Panc1 (cell line): ENCODE measurements at regions not wholly inside any gene's neighbourhood (a gene's known extent, or its start where the extent isn't known, plus 50 kb on each side); places are given as distances from the start of the nearest gene placed in this dataset.

Source experiments
- ATAC-seq: fragments of 200-7000 bp; cut with Tn5 transposase; 2 replicates; pipeline ENCODE4 v1.9.1; 2020; ENCODE audit warnings: mild to moderate bottlenecking, moderate library complexity
- BruUV-seq: library from RNA; stranded (reverse); fragments of 400-500 nt; replicated peaks from 2 replicates; lab custom pipeline; 2021; lab: Mats Ljungman, UMichigan
- CTCF ChIA-PET: fragments of 300-600 bp; sonication (Branson Sonifier 250); formaldehyde crosslinking; loops from one replicate; lab custom pipeline; 2022; ENCODE audit warnings: antibody characterized with exemption; lab: Charles Lee
- POLR2A ChIA-PET: fragments of 300-600 bp; sonication (Branson Sonifier 250); formaldehyde crosslinking; loops from one replicate; lab custom pipeline; 2022; ENCODE audit warnings: antibody characterized with exemption; lab: Charles Lee
- DNase-seq: peaks from one replicate; pipeline ENCODE4 v3.0.0-alpha.2; 2010; ENCODE audit warnings: low read depth, low spot score
- H3K27ac ChIP-seq: 2 replicates; pipeline ENCODE4 v1.5.1; 2011; ENCODE audit warnings: mild to moderate bottlenecking, low read length, inconsistent platforms
- H3K27me3 ChIP-seq: fragments of 200-500 bp; sonication (Bioruptor generic); 2 replicates; pipeline ENCODE4 v1.6.0; 2014; ENCODE audit warnings: low read length, inconsistent platforms; ENCODE audit not compliant: control insufficient read depth, insufficient read depth
- H3K36me3 ChIP-seq: fragments of 200-500 bp; sonication (Bioruptor generic); 2 replicates; pipeline ENCODE4 v1.5.1; 2014; ENCODE audit warnings: inconsistent platforms, mild to moderate bottlenecking, low read length, moderate library complexity; ENCODE audit not compliant: control insufficient read depth, insufficient read depth
- H3K4me1 ChIP-seq: 2 replicates; pipeline ENCODE4 v1.5.1; 2011; ENCODE audit warnings: inconsistent platforms, mild to moderate bottlenecking, low read length, moderate library complexity; ENCODE audit not compliant: control insufficient read depth, insufficient read depth
- H3K4me3 ChIP-seq, 2 experiments: 2 replicates each; pipeline ENCODE4 v1.5.1; 2011 to 2012; ENCODE audit warnings: low read depth in 2 of 2, low read length in 2 of 2, mild to moderate bottlenecking in 2 of 2, inconsistent platforms in 1 of 2, moderate library complexity in 1 of 2
- H3K9me3 ChIP-seq: fragments of 200-500 bp; sonication (Bioruptor generic); 2 replicates; pipeline ENCODE4 v1.5.1; 2014; ENCODE audit warnings: low read depth, mild to moderate bottlenecking, inconsistent platforms, low read length, moderate library complexity; ENCODE audit not compliant: control insufficient read depth, insufficient read depth
- CTCF ChIP-seq: fragments of 450-650 bp; IDR thresholded peaks from 2 replicates; pipeline ENCODE4 v1.5.1; 2017; ENCODE audit warnings: mild to moderate bottlenecking
- POLR2AphosphoS5 ChIP-seq: IDR thresholded peaks from 2 replicates; pipeline ENCODE4 v1.6.1; 2012; ENCODE audit warnings: mild to moderate bottlenecking, low read depth, low read length, moderate library complexity
- SIN3A ChIP-seq: IDR thresholded peaks from 2 replicates; pipeline ENCODE4 v1.6.1; 2012; ENCODE audit warnings: low read depth, mild to moderate bottlenecking, low read length, moderate library complexity, borderline replicate concordance; ENCODE audit not compliant: insufficient read depth
- TCF7L2 ChIP-seq: IDR thresholded peaks from 2 replicates; pipeline ENCODE4 v1.6.1; 2011; ENCODE audit warnings: mild to moderate bottlenecking, low read depth, low read length, inconsistent platforms
- in situ Hi-C: cut with HindIII; loops from 2 replicates; pipeline ENCODE4 v1.10.0; 2016; ENCODE audit warnings: low sequenced_read_pairs, low pct_unique_long_range_greater_than_20kb
- intact Hi-C: fragments of 100-400 bp; cut with micrococcal nuclease; formaldehyde crosslinking; loops from one replicate; pipeline ENCODE4 v1.10.0; 2022; ENCODE audit not compliant: unreplicated experiment
- TF ChIP-seq, protein P1 (sequence below), 2 experiments: IDR thresholded peaks; 2 replicates each; pipeline ENCODE4 v1.6.1; 2011 to 2012; ENCODE audit warnings: low read depth in 2 of 2, control low read depth in 1 of 2, low read length in 1 of 2, mild to moderate bottlenecking in 1 of 2, moderate library complexity in 1 of 2; ENCODE audit not compliant: insufficient read depth in 1 of 2

- POLR2A ChIA-PET, result no interaction called here
- no peaks in the 10 kb centered on the region for H3K4me1 ChIP-seq
- CTCF ChIA-PET, result no interaction called here
- no peak overlapping the region for H3K27ac ChIP-seq
- in situ Hi-C loops (no loop called here), intact Hi-C loops (no loop called here)
- H3K4me3 ChIP-seq, result no peak overlapping the region
- no peaks in the 10 kb centered on the region for H3K36me3 ChIP-seq
- H3K9me3 ChIP-seq, result no peaks in the 10 kb centered on the region
- ATAC-seq (no peak), DNase-seq (no peak)
- BruUV-seq, result no TSS peak
- no peaks in the 10 kb centered on the region for H3K27me3 ChIP-seq
- TF ChIP-seq TCF7L2 (no peak), POLR2AphosphoS5 (no peak), SIN3A (no peak), CTCF (no peak)
- TF ChIP-seq, protein P1, sequence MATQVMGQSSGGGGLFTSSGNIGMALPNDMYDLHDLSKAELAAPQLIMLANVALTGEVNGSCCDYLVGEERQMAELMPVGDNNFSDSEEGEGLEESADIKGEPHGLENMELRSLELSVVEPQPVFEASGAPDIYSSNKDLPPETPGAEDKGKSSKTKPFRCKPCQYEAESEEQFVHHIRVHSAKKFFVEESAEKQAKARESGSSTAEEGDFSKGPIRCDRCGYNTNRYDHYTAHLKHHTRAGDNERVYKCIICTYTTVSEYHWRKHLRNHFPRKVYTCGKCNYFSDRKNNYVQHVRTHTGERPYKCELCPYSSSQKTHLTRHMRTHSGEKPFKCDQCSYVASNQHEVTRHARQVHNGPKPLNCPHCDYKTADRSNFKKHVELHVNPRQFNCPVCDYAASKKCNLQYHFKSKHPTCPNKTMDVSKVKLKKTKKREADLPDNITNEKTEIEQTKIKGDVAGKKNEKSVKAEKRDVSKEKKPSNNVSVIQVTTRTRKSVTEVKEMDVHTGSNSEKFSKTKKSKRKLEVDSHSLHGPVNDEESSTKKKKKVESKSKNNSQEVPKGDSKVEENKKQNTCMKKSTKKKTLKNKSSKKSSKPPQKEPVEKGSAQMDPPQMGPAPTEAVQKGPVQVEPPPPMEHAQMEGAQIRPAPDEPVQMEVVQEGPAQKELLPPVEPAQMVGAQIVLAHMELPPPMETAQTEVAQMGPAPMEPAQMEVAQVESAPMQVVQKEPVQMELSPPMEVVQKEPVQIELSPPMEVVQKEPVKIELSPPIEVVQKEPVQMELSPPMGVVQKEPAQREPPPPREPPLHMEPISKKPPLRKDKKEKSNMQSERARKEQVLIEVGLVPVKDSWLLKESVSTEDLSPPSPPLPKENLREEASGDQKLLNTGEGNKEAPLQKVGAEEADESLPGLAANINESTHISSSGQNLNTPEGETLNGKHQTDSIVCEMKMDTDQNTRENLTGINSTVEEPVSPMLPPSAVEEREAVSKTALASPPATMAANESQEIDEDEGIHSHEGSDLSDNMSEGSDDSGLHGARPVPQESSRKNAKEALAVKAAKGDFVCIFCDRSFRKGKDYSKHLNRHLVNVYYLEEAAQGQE (IDR thresholded peaks at IDR 0.05; ENCODE audit: insufficient read depth in 1 of 2, low read depth in 2 of 2, low read length in 1 of 2), result no peak
Observed at GRCh38 chr5:107232293-107232692, 438.4 kb downstream of the EFNA5 start.

DNA sequence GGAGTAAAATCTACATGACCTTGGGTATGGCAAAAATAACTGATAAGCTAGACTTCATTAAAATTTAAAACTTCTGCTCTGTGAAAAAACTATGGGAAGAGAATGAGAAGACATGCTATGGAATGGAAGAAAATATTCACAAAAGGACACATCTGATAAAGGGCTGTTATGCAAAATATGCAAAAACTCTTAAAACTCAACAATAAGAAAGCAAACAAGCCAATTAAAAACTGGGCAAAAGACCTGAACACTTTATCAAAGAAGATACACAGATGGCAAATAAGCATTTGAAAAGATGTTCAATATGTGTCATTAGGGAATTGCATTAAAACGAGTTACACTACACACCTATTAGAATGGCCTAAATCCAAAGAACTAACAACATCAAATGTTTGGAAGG, 439.5 kb downstream of the EFNA5 start:
- no peak for ATAC-seq
- no peaks in the 10 kb centered on the region for H3K36me3 ChIP-seq
- H3K4me3 ChIP-seq, result no peak overlapping the region
- no TSS peak for BruUV-seq
- intact Hi-C loops (no loop called here), in situ Hi-C loops (no loop called here)
- TF ChIP-seq SIN3A (no peak), POLR2AphosphoS5 (no peak), CTCF (no peak), TCF7L2 (no peak)
- TF ChIP-seq, protein P1 (IDR thresholded peaks at IDR 0.05; ENCODE audit: insufficient read depth in 1 of 2, low read depth in 2 of 2, low read length in 1 of 2), result no peak
- H3K9me3 ChIP-seq, result no peaks in the 10 kb centered on the region
- no peaks in the 10 kb centered on the region for H3K27me3 ChIP-seq
- H3K27ac ChIP-seq, result no peak overlapping the region
- DNase-seq, result no peak
- CTCF ChIA-PET, result no interaction called here
- no peaks in the 10 kb centered on the region for H3K4me1 ChIP-seq
- POLR2A ChIA-PET, result interaction anchor here (0.6 kb wide), 1 partner anchor 249 kb away, joined by 3 read pairs; no protein-coding TSS in a partner anchor
